Spleen (tissue), 11 donors: ENCODE measurements at regions not wholly inside any gene's neighbourhood (a gene's known extent, or its start where the extent isn't known, plus 50 kb on each side); places are given as distances from the start of the nearest gene placed in this dataset.

ENCODE experiments used
- DNase-seq: peaks from one replicate; pipeline ENCODE4 v3.0.0-alpha.2; 2020
- H3K27ac ChIP-seq, 8 donors: fragments of 200-600 bp; sonication (generic) in 7 of 8; 1 replicate in 4 of 8; 2 replicates in 4 of 8; pipeline versions ENCODE4 v1.5.0 to v1.8.0; 2016 to 2021; ENCODE audit warnings: inconsistent platforms in 4 of 8, mild to moderate bottlenecking in 4 of 8, moderate library complexity in 1 of 8
- H3K27me3 ChIP-seq, 7 donors: fragments of 200-600 bp; sonication (generic) in 6 of 7; replicated peaks in 1 of 7; 1 replicate in 4 of 7; 2 replicates in 3 of 7; pipeline versions ENCODE4 v1.5.0 to v1.8.0; 2016 to 2021; ENCODE audit warnings: inconsistent platforms in 3 of 7, mild to moderate bottlenecking in 1 of 7
- H3K36me3 ChIP-seq, 6 donors: fragments of 200-600 bp; sonication (generic) in 5 of 6; 1 replicate in 4 of 6; 2 replicates in 2 of 6; pipeline versions ENCODE4 v1.5.0 to v1.8.0; 2016 to 2021; ENCODE audit warnings: inconsistent platforms in 2 of 6
- H3K4me1 ChIP-seq, 6 donors: fragments of 200-600 bp; sonication (generic) in 5 of 6; 1 replicate in 3 of 6; 2 replicates in 3 of 6; pipeline versions ENCODE4 v1.5.0 to v1.8.0; 2016 to 2021; ENCODE audit warnings: inconsistent platforms in 3 of 6
- H3K4me3 ChIP-seq, 8 donors: fragments of 200-600 bp; sonication (generic) in 7 of 8; 1 replicate in 4 of 8; 2 replicates in 4 of 8; pipeline versions ENCODE4 v1.5.0 to v1.8.0; 2016 to 2021; ENCODE audit warnings: inconsistent platforms in 4 of 8, mild to moderate bottlenecking in 4 of 8, moderate library complexity in 2 of 8
- H3K9me3 ChIP-seq, 8 donors: fragments of 200-600 bp; sonication (generic) in 7 of 8; 1 replicate in 4 of 8; 2 replicates in 4 of 8; pipeline versions ENCODE4 v1.5.0 to v1.8.0; 2016 to 2021; ENCODE audit warnings: inconsistent platforms in 4 of 8
- POLR2A ChIP-seq, 3 donors: fragments of 450-650 bp; IDR thresholded peaks; one replicate each; pipeline ENCODE4 v1.5.1; 2017; ENCODE audit warnings: antibody characterized with exemption in 3 of 3, mild to moderate bottlenecking in 1 of 3
- POLR2AphosphoS5 ChIP-seq, 3 donors: sonication (generic); formaldehyde crosslinking; IDR thresholded peaks; one replicate each; pipeline ENCODE4 v1.5.1; 2017; ENCODE audit warnings: antibody characterized with exemption in 3 of 3
- WGBS, 5 donors: extraction: QIAGEN DNeasy Blood & Tissue Kit in 3 of 5; methylation state at CpG; one replicate each; pipeline versions ENCODE4 v1.1.5 to v1.1.7; 2013 to 2018; 5-methylcytosine and 5-hydroxymethylcytosine counted together
- intact Hi-C: fragments of 100-400 bp; cut with DNase I; formaldehyde crosslinking; loops from one replicate; pipeline ENCODE4 v1.15.0; 2023; ENCODE audit warnings: low total_unique reads
- TF ChIP-seq, protein P1 (sequence below), 11 experiments: fragments of 200-600 bp in 7 of 11; fragments of 450-650 bp in 4 of 11; sonication (generic) in 4 of 11; IDR thresholded peaks in 8 of 11; conservative IDR thresholded peaks in 3 of 11; 1 replicate in 7 of 11; 2 replicates in 4 of 11; pipeline versions ENCODE4 v1.4.0 to v1.8.0; 2016 to 2021; ENCODE audit warnings: antibody characterized with exemption in 11 of 11, inconsistent platforms in 4 of 11, mild to moderate bottlenecking in 1 of 11
- donor health status: healthy with polysubstance abuse.
- donor health status: DM: no; HTN: no; CAD: no; lungs with moderate emphysema.
- donor health status: DM: no; HTN: no; CAD: no.
- donor health status: Bipolar disorder and iron deficiency.
- donor health status: healthy.
- donor health status: DM: no; HTN: no; CAD: no.
- donor health status: DM: yes; HTN: yes; CAD: no.

DNA sequence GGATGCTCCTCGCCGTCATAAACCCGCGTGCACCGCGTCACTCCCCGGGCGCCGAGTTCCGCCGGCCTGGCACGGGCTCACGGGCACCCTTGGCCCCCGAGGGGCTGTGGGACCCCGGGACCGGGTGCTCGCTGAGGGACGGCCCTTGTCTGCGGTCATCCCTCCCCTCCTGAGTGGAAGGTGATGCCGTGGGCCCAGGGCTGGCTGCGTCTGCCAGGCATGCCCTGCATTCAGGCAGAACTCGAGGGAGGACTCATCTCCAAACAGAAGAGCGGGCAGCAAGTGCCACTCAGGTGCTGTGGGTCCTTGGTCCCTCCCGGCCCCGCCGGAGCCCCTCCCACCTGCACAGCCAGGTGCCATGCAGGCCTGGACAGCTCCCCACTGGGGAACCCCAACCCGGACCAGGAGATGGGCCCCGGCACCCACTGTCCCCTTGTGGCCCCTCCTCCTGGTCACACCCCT, 61.3 kb downstream of the UNCX start:
- peak; percentile 62 for DNase-seq
- intact Hi-C loops, result no loop called here
- Histone ChIP-seq H3K27ac (no peak overlapping the region), H3K9me3 (no peaks in the 10 kb centered on the region), H3K4me1 (peaks cover 10 to 21% (median 17%) of the 10 kb centered on the region in 6 donors), H3K27me3 (peaks cover 0 to 91% (median 72%) of the 10 kb centered on the region in 7 donors), H3K36me3 (no peaks in the 10 kb centered on the region), H3K4me3 (no peak overlapping the region)
- TF ChIP-seq POLR2AphosphoS5 (IDR thresholded peaks at IDR 0.05) (no peak), POLR2A (IDR thresholded peaks at IDR 0.05) (no peak)
- TF ChIP-seq, protein P1, sequence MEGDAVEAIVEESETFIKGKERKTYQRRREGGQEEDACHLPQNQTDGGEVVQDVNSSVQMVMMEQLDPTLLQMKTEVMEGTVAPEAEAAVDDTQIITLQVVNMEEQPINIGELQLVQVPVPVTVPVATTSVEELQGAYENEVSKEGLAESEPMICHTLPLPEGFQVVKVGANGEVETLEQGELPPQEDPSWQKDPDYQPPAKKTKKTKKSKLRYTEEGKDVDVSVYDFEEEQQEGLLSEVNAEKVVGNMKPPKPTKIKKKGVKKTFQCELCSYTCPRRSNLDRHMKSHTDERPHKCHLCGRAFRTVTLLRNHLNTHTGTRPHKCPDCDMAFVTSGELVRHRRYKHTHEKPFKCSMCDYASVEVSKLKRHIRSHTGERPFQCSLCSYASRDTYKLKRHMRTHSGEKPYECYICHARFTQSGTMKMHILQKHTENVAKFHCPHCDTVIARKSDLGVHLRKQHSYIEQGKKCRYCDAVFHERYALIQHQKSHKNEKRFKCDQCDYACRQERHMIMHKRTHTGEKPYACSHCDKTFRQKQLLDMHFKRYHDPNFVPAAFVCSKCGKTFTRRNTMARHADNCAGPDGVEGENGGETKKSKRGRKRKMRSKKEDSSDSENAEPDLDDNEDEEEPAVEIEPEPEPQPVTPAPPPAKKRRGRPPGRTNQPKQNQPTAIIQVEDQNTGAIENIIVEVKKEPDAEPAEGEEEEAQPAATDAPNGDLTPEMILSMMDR (IDR thresholded peaks at IDR 0.05 in 8 of 11, conservative IDR thresholded peaks at IDR 0.05 in 3 of 11), result no peak
- 81 to 83% (median 83%) methylated on average over 25 to 28 of the region's 28 CpGs for WGBS, 5 donors

DNA sequence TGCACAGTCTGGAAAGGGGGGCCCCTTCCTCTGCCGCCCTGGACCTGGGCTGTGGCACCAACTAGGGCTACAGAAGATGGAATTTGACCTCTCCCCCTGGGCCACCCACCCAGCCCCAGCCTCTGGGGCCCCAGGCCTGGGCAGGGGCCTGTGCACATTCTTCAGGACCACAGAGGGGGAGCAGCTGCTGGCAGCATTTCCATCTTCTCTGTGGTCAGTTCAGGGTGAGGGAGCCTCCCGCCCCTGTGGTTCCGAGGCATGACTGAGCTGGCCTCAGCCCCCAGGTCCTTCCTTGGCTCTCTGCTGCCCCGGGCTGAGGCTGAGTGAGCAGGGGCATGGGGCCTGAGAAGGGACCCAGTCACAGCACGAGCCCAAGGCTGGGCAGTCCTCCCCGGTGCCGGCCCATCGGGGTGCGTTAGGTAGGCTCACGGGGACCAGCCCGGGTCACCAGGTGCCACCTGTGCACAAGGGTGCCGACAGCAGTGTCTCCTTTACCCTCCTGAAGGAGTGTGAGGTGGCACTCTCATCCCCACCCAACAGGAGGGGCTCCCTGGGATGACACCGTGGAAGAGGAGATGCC, 63.2 kb downstream of the UNCX start:
- Histone ChIP-seq H3K9me3 (no peaks in the 10 kb centered on the region), H3K36me3 (no peaks in the 10 kb centered on the region), H3K27ac (no peak overlapping the region), H3K4me1 (peaks cover 0 to 5% (median 3%) of the 10 kb centered on the region in 6 donors), H3K27me3 (peaks cover 0 to 91% (median 62%) of the 10 kb centered on the region in 7 donors), H3K4me3 (no peak overlapping the region)
- 78 to 92% (median 86%) methylated on average over 8 to 13 of the region's 13 CpGs for WGBS, 5 donors
- TF ChIP-seq, protein P1 (IDR thresholded peaks at IDR 0.05 in 8 of 11, conservative IDR thresholded peaks at IDR 0.05 in 3 of 11), result no peak
- TF ChIP-seq POLR2AphosphoS5 (IDR thresholded peaks at IDR 0.05) (no peak), POLR2A (IDR thresholded peaks at IDR 0.05) (no peak)
- peak; percentile 53 for DNase-seq
- intact Hi-C loops, result no loop called here

- DNase-seq, result peak; percentile 59
- H3K27me3 ChIP-seq, result peaks cover 0 to 91% (median 62%) of the 10 kb centered on the region in 7 donors
Measured at GRCh38 chr7:1296356-1296981, 63.8 kb downstream of the UNCX start.

More at GRCh38 chr7:1296356-1296981, 63.8 kb downstream of the UNCX start:
- no peak for TF ChIP-seq POLR2AphosphoS5 (IDR thresholded peaks at IDR 0.05)
- no peak for TF ChIP-seq POLR2A (IDR thresholded peaks at IDR 0.05)
- TF ChIP-seq, protein P1 (IDR thresholded peaks at IDR 0.05 in 8 of 11, conservative IDR thresholded peaks at IDR 0.05 in 3 of 11), result no peak
- H3K9me3 ChIP-seq, result no peaks in the 10 kb centered on the region
- no peaks in the 10 kb centered on the region for H3K4me1 ChIP-seq
- H3K27ac ChIP-seq, result no peak overlapping the region
- H3K36me3 ChIP-seq, result no peaks in the 10 kb centered on the region
- 25 to 51% (median 46%) methylated on average over 11 to 29 of the region's 29 CpGs for WGBS, 5 donors
- no peak overlapping the region for H3K4me3 ChIP-seq
- intact Hi-C loops, result no loop called here
